ENCODE measurements at regions not wholly inside any gene's neighbourhood (a gene's known extent, or its start where the extent isn't known, plus 50 kb on each side); places are given as distances from the start of the nearest gene placed in this dataset.

DNA sequence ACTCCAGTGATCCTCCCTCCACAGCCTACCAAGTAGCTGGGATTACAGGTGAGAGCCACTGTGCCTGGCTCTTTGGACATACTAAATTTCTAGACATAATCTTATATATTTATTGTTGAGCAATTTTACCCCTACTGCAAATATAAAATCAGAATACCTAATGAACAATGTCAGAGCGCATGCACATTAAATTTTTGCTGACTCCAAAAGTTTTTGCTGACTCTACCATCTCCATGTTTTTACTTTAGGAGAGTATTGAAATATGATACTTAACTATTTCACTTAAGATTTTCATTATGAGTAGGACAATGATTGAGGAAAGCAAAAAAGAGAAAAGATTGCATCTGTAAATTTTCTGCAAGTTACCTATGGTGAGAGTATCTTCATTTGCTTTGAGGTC is 402.3 kb downstream of the LRRC70 start:
- Mint-ChIP-seq H3K9me3 (peaks cover 0 to 18% (median 5%) of the 10 kb centered on the region in 7 donors), H3K4me3 (no peak overlapping the region), H3K36me3 (no peaks in the 10 kb centered on the region), H3K4me1 (no peaks in the 10 kb centered on the region), H3K27ac (no peak overlapping the region), H3K27me3 (ENCODE audit: low read depth in 3 of 3) (peaks cover 0 to 1% (median 0%) of the 10 kb centered on the region in 3 donors)
- intact Hi-C loops (cut with micrococcal nuclease): no loop called here
- H3K4me1 ChIP-seq (ENCODE audit: control insufficient read depth in 1 of 2, insufficient read depth in 2 of 2, low read length in 2 of 2): no peaks in the 10 kb centered on the region
- H3K27me3 ChIP-seq (ENCODE audit: control insufficient read depth in 2 of 2, insufficient read depth in 2 of 2, low read length in 2 of 2): no peaks in the 10 kb centered on the region
- H3K9me3 ChIP-seq (replicated peaks in 1 of 2; ENCODE audit: control insufficient read depth in 1 of 2, insufficient read depth in 1 of 2, low read length in 2 of 2): peaks cover 7% of the 10 kb centered on the region in 2 donors
- DNase-seq: no peak
- H2AFZ ChIP-seq (ENCODE audit: insufficient read depth, low read depth, low read length, poor library complexity, severe bottlenecking): no peak overlapping the region
- H3K79me2 ChIP-seq (ENCODE audit: insufficient read depth, low read length): no peaks in the 10 kb centered on the region
- H3K9ac ChIP-seq (ENCODE audit: insufficient read depth, low read length, poor library complexity, severe bottlenecking): no peak overlapping the region
- no peaks in the 10 kb centered on the region for H4K20me1 ChIP-seq (ENCODE audit: insufficient read depth, low read length)
- WGBS (ENCODE audit: insufficient coverage): no CpG with 5 or more reads among the region's 1 CpG
- no peak overlapping the region for H3K27ac ChIP-seq (ENCODE audit: low read depth in 1 of 2, low read length in 2 of 2)
- H3K4me2 ChIP-seq (replicated peaks; ENCODE audit: extremely low read depth, low read length, poor library complexity, severe bottlenecking): no peak overlapping the region
- no peak for TF ChIP-seq CTCF (IDR thresholded peaks at IDR 0.05)
- no peak overlapping the region for H3K4me3 ChIP-seq (replicated peaks in 1 of 3; ENCODE audit: low read depth in 2 of 3, low read length in 3 of 3)
- no peaks in the 10 kb centered on the region for H3K36me3 ChIP-seq (replicated peaks in 1 of 2; ENCODE audit: control insufficient read depth in 1 of 2, insufficient read depth in 2 of 2, low read length in 2 of 2)

DNA sequence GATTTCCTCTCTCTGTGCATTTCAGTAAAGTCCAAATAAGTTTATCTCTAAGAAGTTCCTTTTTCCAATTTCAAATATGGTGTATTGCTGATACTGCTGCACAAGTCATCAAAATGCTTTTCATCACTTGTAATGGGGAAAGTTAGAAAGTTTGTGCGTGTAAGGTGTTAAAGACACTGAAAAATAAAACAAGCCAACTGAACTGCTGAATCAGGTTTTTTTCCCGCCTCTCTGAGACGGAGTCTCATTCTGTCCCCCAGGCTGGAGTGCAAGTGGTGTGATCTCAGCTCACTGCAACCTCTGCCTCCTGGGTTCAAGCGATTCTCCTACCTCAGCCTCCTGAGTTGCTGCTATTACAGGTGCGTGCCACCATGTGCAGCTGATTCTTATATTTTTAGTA is 400.9 kb downstream of the LRRC70 start:
- H3K9me3 ChIP-seq (replicated peaks in 1 of 2; ENCODE audit: control insufficient read depth in 1 of 2, insufficient read depth in 1 of 2, low read length in 2 of 2): peaks cover 3 to 7% of the 10 kb centered on the region in 2 donors
- H3K27me3 Mint-ChIP-seq (ENCODE audit: low read depth in 3 of 3): peaks cover 0 to 1% (median 0%) of the 10 kb centered on the region in 3 donors
- no peaks in the 10 kb centered on the region for H3K4me1 Mint-ChIP-seq
- H3K36me3 ChIP-seq (replicated peaks in 1 of 2; ENCODE audit: control insufficient read depth in 1 of 2, insufficient read depth in 2 of 2, low read length in 2 of 2): no peaks in the 10 kb centered on the region
- DNase-seq: no peak
- TF ChIP-seq CTCF (IDR thresholded peaks at IDR 0.05): no peak
- H3K4me3 ChIP-seq (replicated peaks in 1 of 3; ENCODE audit: low read depth in 2 of 3, low read length in 3 of 3): no peak overlapping the region
- no peaks in the 10 kb centered on the region for H3K27me3 ChIP-seq (ENCODE audit: control insufficient read depth in 2 of 2, insufficient read depth in 2 of 2, low read length in 2 of 2)
- WGBS (ENCODE audit: insufficient coverage): 100% methylated on average over 1 of the region's 5 CpGs
- no peaks in the 10 kb centered on the region for H3K79me2 ChIP-seq (ENCODE audit: insufficient read depth, low read length)
- no peak overlapping the region for H2AFZ ChIP-seq (ENCODE audit: insufficient read depth, low read depth, low read length, poor library complexity, severe bottlenecking)
- no peak overlapping the region for H3K9ac ChIP-seq (ENCODE audit: insufficient read depth, low read length, poor library complexity, severe bottlenecking)
- H3K4me3 Mint-ChIP-seq: no peak overlapping the region
- no peaks in the 10 kb centered on the region for H4K20me1 ChIP-seq (ENCODE audit: insufficient read depth, low read length)
- no peak overlapping the region for H3K27ac Mint-ChIP-seq
- H3K4me2 ChIP-seq (replicated peaks; ENCODE audit: extremely low read depth, low read length, poor library complexity, severe bottlenecking): no peak overlapping the region
- H3K4me1 ChIP-seq (ENCODE audit: control insufficient read depth in 1 of 2, insufficient read depth in 2 of 2, low read length in 2 of 2): no peaks in the 10 kb centered on the region
- H3K9me3 Mint-ChIP-seq: peaks cover 0 to 10% (median 3%) of the 10 kb centered on the region in 7 donors
- no peak overlapping the region for H3K27ac ChIP-seq (ENCODE audit: low read depth in 1 of 2, low read length in 2 of 2)
- H3K36me3 Mint-ChIP-seq: no peaks in the 10 kb centered on the region
- intact Hi-C loops (cut with micrococcal nuclease): no loop called here

All from CD14-positive monocyte (primary cell).